Stimulated activated CD4-positive, alpha-beta T cell treated with anti-CD3 and anti-CD28 coated beads, Interleukin-2, amount 100 ng/mL, for 48 hours (primary cell): ENCODE measurements at regions not wholly inside any gene's neighbourhood (a gene's known extent, or its start where the extent isn't known, plus 50 kb on each side); places are given as distances from the start of the nearest gene placed in this dataset.

Experiments
- DNase-seq, 2 donors: peaks; one replicate each; pipeline ENCODE4 v3.0.0-alpha.2; 2020

DNA sequence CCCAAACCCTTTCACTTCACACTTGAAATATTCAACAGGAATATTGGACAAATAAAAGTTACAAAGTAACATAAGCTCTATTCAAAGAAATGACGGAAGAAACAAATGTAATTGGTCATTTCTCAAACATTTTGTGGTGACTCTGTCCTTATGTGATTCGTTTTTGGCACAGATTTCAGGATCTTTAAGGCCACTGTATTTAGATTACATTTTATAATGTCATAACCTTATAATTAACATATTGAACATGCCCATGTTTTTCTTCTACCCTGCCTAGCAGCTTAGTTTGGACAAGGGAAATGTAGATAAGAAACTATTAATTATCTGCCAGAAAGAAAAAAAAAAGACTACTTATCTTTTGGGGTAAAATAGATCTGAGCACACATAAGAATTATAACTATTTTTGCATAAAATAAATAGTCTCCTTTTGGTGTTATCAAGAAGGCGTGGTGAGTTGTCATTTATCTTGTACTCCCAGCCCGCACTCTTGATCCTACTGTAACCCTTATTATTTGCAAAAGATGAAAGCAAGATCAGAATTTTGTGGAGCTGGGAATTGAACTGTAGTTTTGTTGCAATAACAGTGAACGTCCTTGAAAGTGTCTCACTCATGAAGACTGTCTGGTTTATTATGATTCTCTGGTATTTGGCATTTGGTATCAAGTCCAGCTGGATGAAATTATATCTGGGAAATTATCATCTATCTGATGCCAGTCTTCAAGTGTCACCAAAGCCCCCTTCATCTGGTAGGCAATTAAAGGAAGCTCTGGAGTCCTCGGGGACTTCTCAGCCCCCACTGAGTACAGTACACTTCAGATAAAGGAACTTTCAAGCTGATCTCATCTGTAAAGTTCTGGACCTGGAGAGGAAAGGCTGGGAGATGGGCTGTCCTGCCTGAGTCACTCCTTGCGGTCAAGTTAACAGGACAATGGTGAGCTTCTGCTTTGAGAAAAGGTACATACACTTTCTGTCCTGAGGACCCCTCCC is 175.7 kb upstream of the INHBA start:
- no peak for DNase-seq

DNA sequence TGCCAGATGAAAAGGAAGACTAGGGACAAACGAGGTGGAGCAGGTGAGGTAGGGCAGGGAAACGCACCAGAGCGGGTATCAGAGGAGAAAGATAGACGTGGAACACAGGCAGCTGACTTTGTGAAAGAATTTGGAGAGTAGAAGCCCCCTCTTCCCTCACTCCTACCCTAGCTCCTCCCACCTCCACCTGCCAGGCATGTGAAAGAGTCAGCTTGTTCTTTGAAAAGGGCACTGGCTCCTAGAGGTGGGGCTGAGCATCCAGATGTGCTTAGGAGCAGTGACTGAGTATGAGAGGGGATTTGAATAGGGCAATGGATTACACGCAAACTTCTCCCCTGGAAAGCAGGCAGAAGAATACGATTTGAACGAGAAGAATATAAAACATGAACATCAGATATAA is 174.2 kb upstream of the INHBA start:
- DNase-seq = no peak

DNA sequence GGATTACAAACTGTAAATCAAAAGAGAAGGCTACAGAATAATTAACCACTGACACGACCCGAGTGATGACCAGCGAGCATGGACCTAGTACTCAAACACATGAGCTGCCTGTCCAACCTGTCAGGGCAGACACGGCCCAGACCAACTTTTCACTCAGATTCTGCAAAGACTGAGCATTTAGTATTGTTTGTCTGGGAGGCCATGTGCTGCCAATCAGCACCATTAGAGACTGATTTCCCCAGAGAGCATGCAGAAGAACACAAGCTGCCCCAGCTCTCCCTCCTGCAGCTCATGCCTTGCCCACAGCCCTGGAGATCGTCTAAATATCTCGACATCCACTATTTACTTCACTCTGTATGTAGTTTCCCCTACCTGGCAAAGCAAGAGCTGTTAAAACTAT is 172.6 kb upstream of the INHBA start:
- no peak for DNase-seq

DNA sequence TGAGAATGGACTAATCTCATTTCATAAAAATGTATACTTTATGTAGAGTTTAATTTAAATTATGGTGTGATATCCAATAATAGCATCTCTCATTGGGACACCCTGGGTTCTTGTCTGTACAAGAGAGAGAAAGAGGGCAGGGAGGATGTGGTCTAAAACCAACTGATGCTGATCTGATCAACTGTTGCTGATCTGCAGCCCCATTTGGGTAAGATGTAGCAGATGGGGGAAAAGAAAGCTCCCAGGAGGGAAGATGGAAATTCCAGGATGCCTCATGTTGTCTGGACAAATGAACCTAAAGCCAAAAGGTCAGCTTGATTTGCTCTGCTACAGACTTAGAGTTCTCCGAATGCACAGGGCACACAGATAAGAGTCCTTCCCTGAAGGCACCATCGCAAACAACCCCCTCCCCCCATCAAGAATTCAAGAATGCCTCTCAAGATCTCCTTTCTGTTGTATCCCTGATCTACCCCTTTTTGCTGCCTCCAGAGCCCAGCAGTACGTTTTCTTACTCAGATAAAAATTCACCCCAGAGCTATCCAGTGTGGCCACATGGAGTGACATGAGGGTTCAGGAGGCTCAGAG is 171.4 kb upstream of the INHBA start:
- no peak for DNase-seq

DNA sequence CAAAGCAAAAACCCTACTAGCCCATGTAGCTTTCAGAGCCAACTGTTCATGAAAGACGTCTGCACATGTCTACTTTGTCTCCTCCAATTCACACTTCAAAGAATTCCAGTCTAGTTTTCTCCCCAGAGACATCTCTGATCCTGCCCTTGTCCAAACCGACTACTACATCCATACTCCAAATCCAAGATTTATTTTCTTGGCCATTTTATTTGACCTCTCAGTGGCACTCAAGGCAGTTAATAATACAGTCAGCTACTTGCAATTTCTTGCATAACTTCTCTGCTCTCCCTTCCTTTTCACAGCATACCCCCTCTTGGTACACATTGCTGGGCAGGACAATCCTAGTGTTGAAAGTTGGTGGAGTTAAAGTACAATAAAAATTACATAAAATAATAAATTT is 170.9 kb upstream of the INHBA start:
- no peak for DNase-seq

DNA sequence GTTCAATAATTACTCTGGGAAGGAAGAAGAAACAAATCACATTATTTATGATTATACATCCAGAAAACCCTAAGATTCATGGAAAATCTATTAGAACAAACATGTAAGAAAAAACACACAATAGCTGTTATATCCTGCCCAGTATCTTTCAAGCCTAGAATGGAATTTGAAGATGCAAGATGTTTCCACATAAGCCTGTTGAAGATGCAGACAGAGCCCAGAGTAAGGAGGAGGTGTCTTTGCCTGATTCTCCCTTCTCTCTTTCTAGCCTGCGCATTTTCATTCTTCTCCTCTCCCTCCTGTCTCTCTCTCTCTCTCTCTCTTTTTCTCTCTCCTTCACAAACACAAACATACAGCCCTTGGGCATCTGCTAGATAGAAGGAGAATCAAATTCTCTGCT is 170.1 kb upstream of the INHBA start:
- no peak for DNase-seq

DNA sequence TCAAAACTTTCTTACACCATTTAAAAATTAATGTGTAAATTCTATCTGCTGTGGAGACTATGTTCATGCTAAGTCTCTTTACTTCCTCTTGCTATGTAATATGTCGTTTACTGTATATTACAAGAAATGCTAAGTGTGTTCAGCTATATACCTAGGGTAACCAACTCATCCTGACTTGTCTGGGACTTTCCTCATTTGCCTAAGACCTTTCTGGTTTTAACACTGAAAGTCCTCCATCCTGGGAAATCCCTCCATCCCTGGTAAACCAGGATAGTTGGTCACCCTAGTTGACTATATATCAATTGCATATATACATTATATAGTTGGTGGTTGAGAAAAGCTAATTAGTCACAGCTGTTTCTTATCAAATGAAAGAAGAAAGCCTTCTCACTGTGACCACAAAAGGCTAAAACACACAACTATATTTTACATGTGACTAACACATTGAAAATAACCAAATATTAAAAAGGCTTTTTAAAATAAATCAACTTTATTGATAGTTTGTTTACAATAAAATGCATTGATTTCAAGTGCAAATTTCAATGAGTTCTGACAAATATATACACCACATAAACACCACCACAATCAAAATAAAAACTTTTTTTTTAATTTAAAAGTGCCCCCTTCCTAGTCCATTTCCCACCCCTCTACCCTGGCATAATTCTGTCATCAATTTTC is 167.7 kb upstream of the INHBA start:
- no peak for DNase-seq

DNA sequence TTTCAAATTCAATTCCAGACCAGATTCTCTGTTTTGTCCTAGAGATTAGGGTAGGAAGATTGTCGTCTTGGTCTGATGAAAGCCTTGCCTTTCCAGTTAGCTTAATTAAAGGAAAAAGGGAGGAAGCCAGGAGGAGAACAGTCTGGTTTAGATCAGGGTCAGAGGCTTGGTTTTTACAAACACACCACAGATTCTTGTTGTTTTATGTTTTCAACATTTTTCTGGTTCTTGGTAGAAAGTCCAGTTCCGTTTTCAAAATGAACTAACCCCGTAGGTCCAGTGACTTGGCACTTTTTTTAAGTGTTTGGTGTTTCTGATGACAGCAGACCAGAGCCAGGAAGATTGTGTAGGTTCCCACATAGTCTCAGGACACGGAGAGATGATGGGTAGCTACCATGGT is 167.1 kb upstream of the INHBA start:
- DNase-seq = no peak

DNA sequence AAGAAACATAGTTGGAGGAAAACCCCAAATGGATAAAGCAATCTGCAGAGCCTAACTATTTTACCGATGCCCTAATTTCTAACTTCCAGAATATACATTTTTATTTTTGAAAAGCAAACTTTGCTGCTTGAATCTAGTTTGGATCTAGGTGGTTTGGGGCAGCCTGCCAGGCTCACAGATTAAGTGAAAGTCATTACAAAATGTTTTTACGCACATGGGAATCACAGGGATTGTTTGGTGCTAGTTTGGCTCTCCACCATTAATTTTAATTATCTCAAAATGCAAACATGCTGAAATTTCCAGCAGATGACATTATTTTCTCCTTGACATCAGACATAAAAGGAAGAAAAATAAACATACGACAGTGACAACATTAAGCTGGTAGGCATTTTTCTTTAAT is 166.7 kb upstream of the INHBA start:
- no peak for DNase-seq

DNA sequence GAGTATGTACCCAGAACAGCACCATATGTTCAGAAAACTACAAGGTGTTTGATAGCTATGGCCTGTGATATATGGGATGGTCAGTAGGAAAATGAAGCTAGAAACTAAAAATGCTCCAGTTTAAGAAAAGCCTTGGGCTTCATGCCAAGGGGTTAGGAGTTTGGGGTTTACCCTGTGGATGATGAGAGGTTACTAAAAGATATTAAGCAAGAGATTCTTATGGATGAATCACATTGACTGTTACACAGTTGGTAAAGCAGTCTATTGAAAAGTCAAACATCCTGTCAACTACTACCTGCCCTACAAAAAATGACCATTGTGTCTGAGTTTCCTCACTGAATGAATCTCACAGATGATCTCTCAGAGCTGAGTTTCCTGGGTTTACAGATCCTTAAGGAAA is 166.2 kb upstream of the INHBA start:
- no peak for DNase-seq

DNA sequence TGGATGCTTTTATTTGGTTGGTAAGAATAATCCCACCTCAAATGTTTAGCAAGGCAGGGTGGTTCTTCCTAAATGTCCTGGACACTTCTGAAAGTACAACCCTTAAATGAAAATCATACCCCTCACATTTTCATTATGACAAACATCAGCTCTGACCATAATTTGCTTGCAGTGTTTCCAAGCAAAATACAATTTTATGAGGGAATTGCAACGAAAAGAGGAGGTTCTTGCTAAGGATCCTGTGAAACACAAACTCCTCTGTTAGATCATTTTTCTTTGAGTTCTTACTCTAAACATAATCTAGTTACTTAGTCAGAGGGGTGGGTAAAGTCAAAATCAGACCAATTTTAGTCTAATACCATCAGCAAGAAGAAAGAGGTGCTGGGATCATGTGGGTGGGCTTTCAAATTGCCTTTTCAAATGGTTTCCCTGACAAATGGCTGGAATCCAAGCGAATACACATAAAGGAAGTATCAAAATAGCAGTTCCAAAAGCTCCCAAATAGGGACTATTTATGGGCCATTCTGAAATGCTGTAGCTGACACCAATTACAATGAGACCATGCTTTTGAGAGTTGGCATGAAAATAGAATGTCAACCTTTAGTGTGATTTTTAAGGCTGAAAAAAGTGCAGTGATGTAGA is 164.9 kb upstream of the INHBA start:
- no peak for DNase-seq

DNA sequence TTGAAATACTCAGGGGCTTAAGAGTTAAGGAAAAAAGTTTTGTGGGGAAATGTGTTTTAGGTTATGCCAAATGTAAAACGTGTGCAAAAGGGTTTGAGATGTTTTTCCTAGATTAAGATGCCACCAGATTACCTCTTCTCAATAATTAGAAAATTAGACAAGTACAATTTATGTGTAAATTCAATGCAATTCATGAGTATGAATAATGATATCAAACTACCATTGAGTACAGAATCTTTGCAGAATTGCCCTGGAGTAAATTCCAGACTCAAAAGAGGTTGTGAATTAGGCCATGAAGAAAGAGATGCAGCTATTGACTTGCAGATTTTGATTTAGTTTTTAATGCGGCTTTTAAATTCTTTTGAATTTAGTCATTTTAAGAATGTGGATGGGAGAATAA is 159.4 kb upstream of the INHBA start:
- DNase-seq = no peak

DNA sequence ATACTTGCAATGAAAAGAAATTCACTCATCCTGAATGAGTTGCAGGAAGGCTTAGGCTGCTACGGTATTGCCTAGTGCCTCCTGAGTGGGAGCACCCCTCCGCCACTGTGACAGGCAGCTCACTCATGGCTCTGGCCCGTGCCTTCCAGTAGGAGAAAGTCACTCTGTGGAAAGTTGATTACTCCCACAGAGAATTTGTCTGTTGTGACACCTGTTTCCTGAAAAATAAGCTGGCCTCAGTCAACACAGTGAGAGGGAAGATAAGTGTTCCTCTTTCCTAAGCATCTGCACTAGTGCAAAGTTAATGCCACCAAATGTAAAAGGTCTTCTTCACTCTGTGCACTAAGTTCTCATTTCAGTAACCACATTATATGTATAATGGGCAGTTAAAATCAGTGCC is 158.8 kb upstream of the INHBA start:
- no peak for DNase-seq

DNA sequence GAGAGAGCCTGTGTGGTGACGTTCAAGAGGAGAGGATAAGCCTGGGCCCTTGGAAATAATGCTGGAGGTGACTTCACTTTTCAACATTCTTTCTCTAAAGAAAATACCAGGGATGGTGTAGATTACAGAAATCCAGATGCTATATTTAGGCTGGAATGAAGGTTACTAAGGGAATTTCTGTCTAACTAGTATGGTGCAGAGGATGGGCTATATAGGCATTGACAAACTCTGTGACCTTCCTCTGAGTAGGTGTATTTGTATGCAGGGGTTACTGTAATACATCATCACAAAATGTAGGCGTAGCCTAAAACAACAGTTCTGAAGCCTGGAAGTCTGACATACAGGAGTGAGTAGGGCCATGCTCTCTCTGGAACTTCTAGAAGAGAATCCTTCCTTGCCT is 155.3 kb upstream of the INHBA start:
- no peak for DNase-seq

DNA sequence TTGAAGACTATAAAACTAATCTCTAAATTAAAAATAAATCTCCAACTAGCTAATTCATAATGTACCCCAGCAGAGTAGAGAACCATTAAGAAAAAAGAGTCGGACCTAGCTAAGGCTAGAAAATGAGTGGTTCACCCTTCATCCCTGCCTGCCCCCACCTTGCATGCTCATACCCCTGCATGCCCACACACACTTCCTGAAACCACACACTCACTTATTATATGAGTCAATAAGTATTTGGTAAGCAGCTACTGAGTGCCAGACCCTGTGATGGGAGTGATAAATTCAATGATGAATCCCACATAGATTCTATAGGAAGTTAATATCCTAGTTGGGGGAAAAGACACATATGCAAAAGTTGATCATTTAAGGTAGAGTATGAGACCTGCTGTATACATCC is 152.9 kb upstream of the INHBA start:
- no peak for DNase-seq

DNA sequence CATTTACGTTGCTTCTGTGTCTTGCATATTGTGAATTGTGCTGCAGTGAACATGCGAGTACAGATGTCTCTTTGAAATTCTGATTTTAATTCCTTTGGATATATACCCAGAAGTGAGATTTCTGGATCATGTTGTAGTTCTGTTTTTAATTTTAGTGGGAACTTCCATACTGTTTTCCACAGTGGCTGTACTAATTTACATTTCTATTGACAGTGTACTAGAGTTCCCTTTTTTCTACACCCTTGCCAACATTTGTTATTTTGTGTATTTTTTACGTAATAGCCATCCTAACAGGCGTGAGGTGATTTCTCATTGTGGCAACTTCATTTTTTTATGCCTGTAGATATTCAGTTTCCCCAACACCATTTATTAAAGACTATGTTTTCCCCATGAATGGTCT is 144.7 kb upstream of the INHBA start:
- DNase-seq = no peak

DNA sequence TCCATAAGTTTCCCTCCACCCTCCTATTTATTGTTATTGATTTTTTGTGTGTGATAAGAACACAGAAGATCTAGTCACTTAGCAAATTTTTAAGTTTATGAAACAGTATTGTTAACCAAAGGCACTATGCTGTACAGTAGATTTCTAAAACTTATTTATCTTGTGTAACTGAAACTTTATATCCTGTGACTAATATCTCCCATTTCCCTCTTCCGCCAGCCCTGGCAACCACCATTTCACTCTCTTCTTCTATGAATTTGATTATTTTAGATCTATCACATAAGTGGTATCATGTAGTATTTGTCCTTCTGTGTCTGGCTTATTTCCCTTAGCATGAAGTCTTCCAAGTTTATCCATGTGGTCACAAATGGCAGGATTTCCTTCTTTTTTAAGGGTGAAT is 144.3 kb upstream of the INHBA start:
- DNase-seq = no peak

DNA sequence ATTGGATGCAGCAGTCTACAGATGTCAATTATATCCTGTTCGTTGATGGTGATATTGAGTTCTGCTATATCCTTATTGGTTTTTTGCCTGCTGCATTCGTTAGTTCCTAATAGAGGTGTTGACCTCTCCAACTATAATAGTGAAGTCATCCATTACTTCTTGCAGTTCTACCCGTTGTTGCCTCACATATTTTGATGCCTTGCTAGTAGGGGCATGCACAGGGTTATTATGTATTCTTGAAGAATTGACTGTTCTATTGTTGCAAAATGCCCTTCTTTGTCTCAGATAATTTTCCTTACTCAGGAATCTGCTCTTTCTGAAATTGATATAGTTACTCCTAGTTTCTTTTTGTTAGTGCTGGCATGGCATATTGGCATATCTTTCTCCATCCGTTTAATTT is 140.1 kb upstream of the INHBA start:
- no peak for DNase-seq

DNA sequence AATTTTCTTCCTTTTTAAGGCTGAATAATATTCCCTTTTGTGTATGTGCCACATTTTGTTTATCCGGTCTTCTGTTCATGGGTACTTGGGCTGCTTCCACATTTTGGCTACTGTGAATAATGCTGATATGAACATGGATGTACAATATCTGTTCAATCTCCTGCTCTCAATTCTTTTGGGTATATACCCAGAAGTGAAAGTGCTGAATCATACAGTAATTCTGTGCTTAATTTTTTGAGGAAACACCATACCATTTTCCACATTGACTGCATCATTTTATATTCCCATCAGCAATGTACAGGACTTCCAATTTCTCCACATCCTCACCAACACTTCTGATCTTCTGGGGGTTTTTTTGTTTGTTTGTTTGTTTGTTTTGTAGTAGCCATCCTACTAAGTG is 135.0 kb upstream of the INHBA start:
- DNase-seq = no peak

DNA sequence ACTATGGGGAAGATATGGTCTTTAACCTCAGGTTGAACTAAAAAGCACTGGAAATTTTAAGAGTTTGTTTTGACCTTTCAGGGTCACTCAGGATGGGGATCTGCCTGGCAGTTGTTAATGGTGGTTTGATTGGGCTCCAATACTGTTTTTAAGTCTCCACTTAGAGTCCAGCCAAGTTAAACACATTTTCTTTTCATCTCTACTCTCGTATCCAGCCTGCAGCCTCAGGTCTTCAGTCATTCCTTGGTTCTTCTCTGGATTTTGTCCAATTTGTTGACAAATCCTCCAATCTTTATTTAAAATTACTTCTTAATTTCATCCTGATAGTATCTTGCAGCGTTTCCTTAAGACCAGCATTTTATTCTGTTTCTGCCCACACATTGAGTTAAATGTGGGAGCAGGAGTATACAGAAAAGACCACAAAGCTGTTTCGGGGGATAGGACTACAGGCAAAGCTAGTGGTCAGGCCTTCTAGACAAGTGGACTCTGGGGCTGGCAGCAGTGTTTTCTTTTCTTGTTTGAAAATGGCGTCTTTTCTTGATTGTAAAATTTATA is 133.2 kb upstream of the INHBA start:
- no peak for DNase-seq

DNA sequence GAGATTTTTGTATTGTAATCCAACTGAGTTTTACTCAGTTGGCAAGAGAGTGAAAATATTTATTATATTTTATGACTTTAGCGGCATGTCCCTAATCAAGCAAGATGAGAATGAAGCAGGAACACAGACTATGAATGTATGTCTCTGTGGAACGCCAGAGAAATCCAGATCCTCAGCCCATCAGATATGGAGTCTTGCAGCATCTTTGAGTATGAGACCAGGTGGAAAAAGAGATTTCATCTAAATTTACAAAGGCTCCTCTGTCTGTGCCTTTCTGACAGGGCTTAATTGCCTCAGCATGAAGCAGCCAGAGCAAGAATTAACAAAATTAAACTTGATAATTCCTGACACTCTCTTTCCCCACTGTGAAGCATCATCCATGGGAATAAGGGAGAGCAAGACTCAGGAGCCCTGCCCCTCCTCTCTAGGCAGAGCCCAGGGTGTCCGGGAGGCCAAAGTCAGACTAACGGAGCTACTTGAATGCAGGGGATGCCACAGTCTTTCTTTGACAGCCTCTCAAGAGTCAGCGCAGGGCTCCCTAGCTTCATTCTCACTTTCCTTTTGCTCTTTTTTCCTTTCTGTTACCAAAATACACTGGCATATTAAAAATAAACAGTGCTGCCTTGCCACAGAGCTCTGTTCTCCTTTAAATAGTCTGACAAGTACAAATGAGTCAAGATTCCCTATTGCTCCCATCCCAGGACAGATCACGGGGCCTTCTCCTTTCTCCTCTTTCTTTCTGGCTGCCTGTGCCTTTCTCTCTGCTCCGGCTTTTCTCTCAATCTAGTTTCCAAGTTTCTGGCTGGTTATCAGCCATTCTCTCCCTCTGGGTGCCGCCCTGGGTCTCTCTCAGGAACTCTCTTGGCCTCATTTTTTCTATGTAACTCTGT is 132.2 kb upstream of the INHBA start:
- DNase-seq = no peak

DNA sequence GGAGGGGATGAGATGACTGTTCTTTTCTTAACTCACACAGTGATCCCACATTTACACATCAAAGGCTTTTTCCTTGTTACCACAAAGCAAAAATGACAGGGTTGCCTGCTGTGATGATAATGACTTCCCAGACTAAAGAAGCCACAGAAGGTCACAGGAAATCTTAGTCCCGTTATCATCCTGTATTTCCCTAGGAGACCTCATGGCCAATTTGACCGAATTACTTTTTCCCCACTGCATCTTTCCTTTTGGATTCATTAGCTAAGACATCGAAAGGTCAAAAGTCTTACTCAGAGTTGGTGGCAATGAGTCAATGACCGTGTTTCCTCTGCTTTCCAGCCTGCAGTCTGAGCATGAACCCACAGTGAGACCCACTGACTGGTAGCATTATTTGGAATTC is 130.1 kb upstream of the INHBA start:
- no peak for DNase-seq
